ENCODE measurements at regions not wholly inside any gene's neighbourhood (a gene's known extent, or its start where the extent isn't known, plus 50 kb on each side); places are given as distances from the start of the nearest gene placed in this dataset.
A peak's percentile ranks its signal among the peaks of the same experiment; 100 is the strongest.

GRCh38 chr13:84567848-84568247 is 685.6 kb upstream of the SLITRK1 start:
- DNase-seq (ENCODE audit: low read depth): no peak

DNA sequence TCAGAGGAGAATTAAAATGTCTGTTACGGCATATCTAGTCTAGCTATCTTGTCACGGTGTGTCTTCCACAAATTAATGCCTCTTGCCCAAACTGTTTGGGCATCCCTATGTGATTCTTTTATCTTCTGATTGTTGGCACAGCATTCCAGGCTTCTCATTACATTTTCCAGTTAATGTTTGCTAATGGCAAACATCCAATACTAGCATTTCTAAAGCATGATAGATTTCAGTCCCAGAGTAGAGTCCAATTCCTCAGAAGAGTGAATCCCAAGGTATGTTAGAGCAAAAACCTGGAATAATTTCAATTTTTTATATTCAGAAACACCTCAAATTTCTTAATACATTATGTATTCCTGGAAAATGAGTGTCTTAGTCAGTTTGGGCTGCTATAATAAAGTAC is 684.5 kb upstream of the SLITRK1 start:
- no peak for DNase-seq (ENCODE audit: low read depth)

DNA sequence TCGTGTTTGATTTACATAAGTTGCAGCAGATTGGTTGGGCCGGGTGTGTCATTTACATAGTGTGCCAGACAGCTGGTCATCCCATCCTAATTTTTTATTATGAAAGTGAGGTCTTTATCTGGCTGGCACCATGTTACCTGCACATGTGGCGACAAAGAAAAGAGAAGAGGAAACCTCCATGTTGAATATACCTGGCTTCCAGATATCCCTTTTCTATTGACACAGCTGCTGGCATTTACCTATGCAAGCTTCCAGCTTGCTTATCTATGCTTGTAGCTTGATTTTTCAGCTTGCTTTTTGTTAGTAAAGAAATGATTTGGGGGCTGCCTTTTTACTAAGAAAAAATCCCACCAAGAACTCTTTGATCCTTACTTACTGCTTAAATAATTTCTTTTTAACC is 681.3 kb upstream of the SLITRK1 start:
- DNase-seq (ENCODE audit: low read depth): no peak

DNA sequence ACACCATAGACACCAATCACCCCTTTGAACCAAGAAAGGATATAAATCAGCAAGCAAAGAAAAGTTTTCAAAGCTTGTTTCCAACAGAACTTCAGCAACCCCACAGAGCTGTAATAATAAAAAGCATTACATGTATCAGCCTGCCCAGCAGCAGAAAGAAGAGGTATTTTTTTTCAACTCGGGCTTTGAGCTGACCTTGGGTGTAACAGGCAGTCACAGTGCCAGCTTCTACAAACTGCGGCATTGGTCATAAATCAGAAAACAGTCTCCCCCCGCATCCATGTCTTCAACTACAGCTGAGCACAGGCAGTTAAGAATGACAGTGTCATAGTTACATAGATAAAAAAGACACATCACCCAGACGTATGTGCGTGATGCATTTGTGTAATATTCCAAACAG is 671.0 kb upstream of the SLITRK1 start:
- no peak for DNase-seq (ENCODE audit: low read depth)

DNA sequence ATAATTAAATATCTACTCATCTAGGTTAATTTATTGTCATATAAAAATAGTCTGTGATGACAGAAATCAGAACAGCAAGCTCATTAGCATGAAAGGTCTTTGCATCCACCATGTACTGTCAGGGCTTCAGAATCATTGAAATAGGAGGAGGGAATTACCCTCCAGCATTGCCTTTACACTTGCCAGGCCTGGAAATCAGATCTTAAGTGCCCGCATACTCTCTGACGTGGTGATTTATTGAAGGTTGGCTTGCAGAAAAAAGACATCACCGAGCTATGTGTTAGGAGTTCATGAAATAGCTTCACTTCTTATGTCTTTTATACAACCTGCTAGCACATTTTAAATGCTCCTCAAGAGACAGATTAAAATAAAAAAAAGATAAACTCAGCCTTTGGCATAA is 661.7 kb upstream of the SLITRK1 start:
- DNase-seq (ENCODE audit: low read depth): no peak

DNA sequence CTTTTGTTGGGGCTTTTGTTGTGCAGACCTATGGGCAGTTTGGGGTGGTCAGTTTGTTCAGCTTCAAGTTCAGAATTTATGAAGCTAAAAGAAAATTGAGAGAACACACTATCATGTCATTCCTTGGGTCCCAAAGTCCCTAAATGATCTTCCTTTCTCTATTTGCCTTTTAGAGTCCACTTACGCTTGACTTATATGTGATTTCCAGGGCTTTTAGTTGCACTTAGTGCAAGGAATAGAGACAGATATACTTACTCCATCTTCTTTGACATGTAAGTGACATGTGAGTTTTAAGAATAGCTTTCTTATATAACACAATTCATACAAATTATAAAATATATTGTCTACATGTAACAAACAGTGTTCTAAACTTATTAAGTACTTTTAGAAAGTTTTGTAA is 660.1 kb upstream of the SLITRK1 start:
- DNase-seq (ENCODE audit: low read depth): no peak

DNA sequence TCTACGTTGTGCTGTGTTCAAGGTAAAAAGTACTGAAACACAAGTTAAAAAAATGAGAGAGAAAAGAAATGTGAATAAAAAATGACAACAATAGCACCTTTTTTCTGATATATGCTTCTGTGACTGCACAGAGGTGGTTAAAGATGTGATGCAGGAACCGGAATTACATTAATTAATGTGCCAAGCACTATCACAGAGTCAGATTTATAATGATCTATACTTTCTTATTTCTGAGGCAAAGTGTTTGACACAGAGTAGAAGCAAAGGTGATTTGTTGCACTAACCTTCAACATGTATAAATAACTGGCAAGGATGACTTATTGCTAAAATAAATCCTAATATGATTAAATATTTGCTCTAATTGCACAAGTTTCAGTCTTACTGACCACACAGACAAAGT is 654.6 kb upstream of the SLITRK1 start:
- no peak for DNase-seq (ENCODE audit: low read depth)

DNA sequence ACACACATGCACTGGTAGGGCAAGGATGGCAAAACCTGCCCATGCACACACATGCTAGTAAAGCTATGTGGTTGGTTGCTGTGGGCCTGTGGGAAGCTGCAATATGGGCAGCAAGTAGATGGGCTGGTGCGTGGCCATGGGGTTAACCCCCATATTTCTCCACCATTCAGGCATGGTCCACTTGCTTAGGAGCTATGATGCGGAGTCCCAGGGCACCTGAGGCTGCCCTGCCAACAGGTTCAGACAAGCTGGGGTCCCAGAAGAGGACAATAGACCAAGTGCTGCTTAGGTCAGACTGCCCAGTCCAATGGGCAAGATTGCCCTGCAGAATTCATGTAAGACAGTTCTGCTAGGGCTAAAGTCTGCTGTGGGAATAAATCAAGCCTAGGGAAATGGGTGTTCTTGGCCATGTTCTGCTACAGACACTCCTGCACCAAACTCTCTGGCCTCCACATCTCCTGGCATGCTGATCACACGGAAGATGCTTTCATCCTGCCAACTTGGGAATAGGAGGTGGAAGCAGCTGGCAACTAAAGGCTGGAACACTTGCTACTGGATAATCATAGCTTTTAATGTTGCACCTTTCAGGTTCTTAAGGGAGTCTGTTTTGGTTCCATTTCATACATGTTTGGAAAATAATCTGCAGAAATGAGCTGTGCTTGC is 646.3 kb upstream of the SLITRK1 start:
- no peak for DNase-seq (ENCODE audit: low read depth)

DNA sequence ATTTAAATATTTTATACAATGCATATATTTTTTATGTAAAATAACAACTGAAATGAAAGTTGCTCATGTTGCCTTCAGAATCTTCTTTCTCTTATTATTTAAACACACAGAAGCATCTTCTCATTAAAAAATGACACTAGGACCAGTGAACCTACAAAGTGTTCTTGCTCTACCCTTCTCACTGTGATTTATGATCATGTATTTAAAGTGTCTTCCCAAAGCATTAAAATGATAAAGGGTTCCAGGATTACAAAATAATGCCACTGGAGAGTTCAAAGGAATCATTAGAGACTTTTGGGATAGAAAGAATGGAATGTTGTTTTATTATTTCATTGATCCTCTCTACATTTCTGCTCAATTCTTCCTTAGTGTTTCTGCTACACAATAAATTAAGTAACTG is 643.6 kb upstream of the SLITRK1 start:
- DNase-seq (ENCODE audit: low read depth): no peak

- DNase-seq (ENCODE audit: low read depth): no peak
Observed at GRCh38 chr13:84524586-84524985, 642.3 kb upstream of the SLITRK1 start.

- DNase-seq (ENCODE audit: low read depth): peak; percentile 1
Observed at GRCh38 chr13:84500016-84500415, 617.7 kb upstream of the SLITRK1 start.

- no peak for DNase-seq (ENCODE audit: low read depth)
Observed at GRCh38 chr13:84497613-84498012, 615.3 kb upstream of the SLITRK1 start.

GRCh38 chr13:84491952-84492351 is 609.7 kb upstream of the SLITRK1 start:
- DNase-seq (ENCODE audit: low read depth): no peak

- DNase-seq (ENCODE audit: low read depth): no peak
Observed at GRCh38 chr13:84487752-84488151, 605.5 kb upstream of the SLITRK1 start.

- DNase-seq (ENCODE audit: low read depth): peak; percentile 47
Observed at GRCh38 chr13:84481958-84482357, 599.7 kb upstream of the SLITRK1 start.

- no peak for DNase-seq (ENCODE audit: low read depth)
Observed at GRCh38 chr13:84479656-84480055, 597.4 kb upstream of the SLITRK1 start.

DNA sequence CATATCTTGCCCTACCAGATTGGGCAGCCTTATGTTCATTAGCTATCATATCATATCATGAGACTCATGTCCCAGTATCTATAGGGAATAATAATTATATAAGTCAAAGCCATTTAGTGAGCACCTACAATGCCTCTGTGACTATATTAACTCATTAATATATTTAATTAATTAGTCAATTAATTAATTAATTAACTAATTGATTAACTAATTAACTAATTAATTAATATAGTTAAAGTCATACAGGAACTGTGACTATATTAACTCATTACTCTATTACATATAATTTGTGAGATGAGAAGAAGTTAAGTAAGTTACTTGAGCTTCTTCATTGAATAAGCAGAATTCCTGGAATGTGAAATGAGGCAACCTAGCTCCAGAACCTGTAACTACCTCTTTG is 588.3 kb upstream of the SLITRK1 start:
- no peak for DNase-seq (ENCODE audit: low read depth)

DNA sequence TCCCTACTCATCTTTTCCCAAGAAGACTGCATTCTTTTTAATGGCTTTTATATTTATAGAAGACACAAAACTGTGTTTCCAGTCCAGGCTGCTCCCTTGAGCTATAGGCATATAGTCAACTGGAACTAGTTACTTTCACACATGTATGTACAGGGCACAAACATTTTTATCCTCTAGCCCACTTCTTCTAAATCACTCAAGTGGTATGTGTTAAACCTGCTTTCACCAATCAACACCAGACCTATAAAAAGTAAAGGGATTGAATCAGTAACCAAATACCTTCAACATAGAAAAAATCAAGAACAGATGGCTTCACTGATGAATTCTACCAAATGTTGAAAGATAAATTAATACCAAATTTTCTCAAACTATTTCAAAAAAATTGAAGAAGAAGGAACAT is 584.2 kb upstream of the SLITRK1 start:
- DNase-seq (ENCODE audit: low read depth): no peak

DNA sequence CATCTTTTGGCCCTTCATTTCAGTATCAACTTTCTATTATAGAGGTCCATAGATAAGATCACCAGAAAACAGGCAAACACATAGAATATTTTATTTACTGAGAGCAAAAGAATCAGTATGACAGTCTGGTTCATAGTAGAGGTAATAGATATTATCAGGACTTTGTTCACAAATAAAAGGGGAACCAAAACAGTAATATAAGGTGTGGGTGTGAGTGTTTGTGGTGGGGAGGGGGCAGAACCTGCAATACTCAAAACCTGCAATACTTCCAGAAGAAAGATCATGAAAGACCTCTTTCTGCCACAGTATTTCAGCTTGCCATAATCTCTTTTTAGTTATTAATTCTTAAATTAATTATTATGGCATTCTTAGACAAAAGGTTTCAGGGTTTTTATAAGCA is 578.7 kb upstream of the SLITRK1 start:
- DNase-seq (ENCODE audit: low read depth): no peak

- DNase-seq (ENCODE audit: low read depth): no peak
Observed at GRCh38 chr13:84455143-84455905, 573.0 kb upstream of the SLITRK1 start.

DNA sequence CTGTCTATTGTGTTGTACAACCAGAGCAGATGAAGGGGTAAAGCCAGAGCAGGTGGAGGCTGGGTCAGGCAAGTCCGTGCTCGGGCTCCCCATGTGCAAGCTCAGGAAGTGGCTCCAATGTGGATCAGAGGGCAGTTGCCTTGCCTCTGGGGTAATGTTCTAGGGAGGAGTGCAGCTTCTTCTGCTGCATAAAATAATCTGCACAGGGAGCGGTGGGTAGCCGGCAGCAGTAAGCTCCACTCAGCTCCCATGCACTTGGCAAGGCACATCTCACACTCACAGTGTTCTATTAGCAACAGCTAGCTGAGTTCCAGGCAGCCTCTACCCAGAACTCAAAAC is 565.3 kb upstream of the SLITRK1 start:
- no peak for DNase-seq (ENCODE audit: low read depth)

- DNase-seq (ENCODE audit: low read depth): peak; percentile 77
Observed at GRCh38 chr13:84446972-84447639, 564.8 kb upstream of the SLITRK1 start.

GRCh38 chr13:84445776-84446175 is 563.5 kb upstream of the SLITRK1 start:
- no peak for DNase-seq (ENCODE audit: low read depth)

- no peak for DNase-seq (ENCODE audit: low read depth)
Observed at GRCh38 chr13:84443463-84443862, 561.2 kb upstream of the SLITRK1 start.

Data from fibroblast of the conjunctiva (primary cell).